ENCODE measurements at regions not wholly inside any gene's neighbourhood (a gene's known extent, or its start where the extent isn't known, plus 50 kb on each side); places are given as distances from the start of the nearest gene placed in this dataset.
"Not testable (repeated sequence)": the region's sequence is repeated elsewhere in the genome, so short reads cannot be mapped to it uniquely, and the experiment has no call there.

GRCh38 chr6:134431421-134431859, 113.5 kb upstream of the SGK1 start:
- H3K9me2 ChIP-seq (replicated peaks; ENCODE audit: insufficient read depth, low read length), result no peaks in the 10 kb centered on the region
- no peaks in the 10 kb centered on the region for H3K79me2 ChIP-seq (ENCODE audit: low read length)
- H3K9ac ChIP-seq (ENCODE audit: low read length), result no peak overlapping the region
- H3K36me3 ChIP-seq (ENCODE audit: insufficient read depth, low read length), result no peaks in the 10 kb centered on the region
- no peak overlapping the region for H3K27ac ChIP-seq (ENCODE audit: low read length)
- no peaks in the 10 kb centered on the region for H4K20me1 ChIP-seq (ENCODE audit: insufficient read depth, low read depth, low read length)
- no peak overlapping the region for H2AFZ ChIP-seq (ENCODE audit: low read length)
- H3K9me3 ChIP-seq (ENCODE audit: low read length), result no peaks in the 10 kb centered on the region
- no peaks in the 10 kb centered on the region for H3K27me3 ChIP-seq (ENCODE audit: low read length)
- H3K4me2 ChIP-seq (ENCODE audit: low read depth, low read length, poor library complexity, severe bottlenecking), result no peak overlapping the region
- H3K4me1 ChIP-seq (ENCODE audit: low read length), result no peaks in the 10 kb centered on the region
- DNase-seq, result no peak
- no peak overlapping the region for H3K4me3 ChIP-seq (ENCODE audit: low read length)

- H3K9ac ChIP-seq (ENCODE audit: low read length), result no peak overlapping the region
- no peak overlapping the region for H3K4me3 ChIP-seq (ENCODE audit: low read length)
- DNase-seq, result no peak
Observed at GRCh38 chr6:134429861-134430380, 112.0 kb upstream of the SGK1 start.

GRCh38 chr6:134427721-134428120, 109.8 kb upstream of the SGK1 start:
- Histone ChIP-seq H4K20me1 (ENCODE audit: insufficient read depth, low read depth, low read length) (no peaks in the 10 kb centered on the region), H3K4me3 (ENCODE audit: low read length) (no peak overlapping the region), H3K27ac (ENCODE audit: low read length) (no peak overlapping the region), H3K4me2 (ENCODE audit: low read depth, low read length, poor library complexity, severe bottlenecking) (no peak overlapping the region), H3K9me3 (ENCODE audit: low read length) (no peaks in the 10 kb centered on the region), H3K9me2 (replicated peaks; ENCODE audit: insufficient read depth, low read length) (no peaks in the 10 kb centered on the region), H3K36me3 (ENCODE audit: insufficient read depth, low read length) (no peaks in the 10 kb centered on the region), H3K4me1 (ENCODE audit: low read length) (no peaks in the 10 kb centered on the region), H3K27me3 (ENCODE audit: low read length) (no peaks in the 10 kb centered on the region), H3K9ac (ENCODE audit: low read length) (no peak overlapping the region), H3K79me2 (ENCODE audit: low read length) (no peaks in the 10 kb centered on the region), H2AFZ (ENCODE audit: low read length) (no peak overlapping the region)
- no peak for DNase-seq

More at GRCh38 chr6:134429861-134430380, 112.0 kb upstream of the SGK1 start:
- H3K4me1 ChIP-seq (ENCODE audit: low read length), result no peaks in the 10 kb centered on the region
- H3K36me3 ChIP-seq (ENCODE audit: insufficient read depth, low read length), result no peaks in the 10 kb centered on the region
- no peak overlapping the region for H3K4me2 ChIP-seq (ENCODE audit: low read depth, low read length, poor library complexity, severe bottlenecking)
- no peaks in the 10 kb centered on the region for H3K79me2 ChIP-seq (ENCODE audit: low read length)
- H2AFZ ChIP-seq (ENCODE audit: low read length), result no peak overlapping the region
- no peaks in the 10 kb centered on the region for H3K9me2 ChIP-seq (replicated peaks; ENCODE audit: insufficient read depth, low read length)
- no peaks in the 10 kb centered on the region for H3K27me3 ChIP-seq (ENCODE audit: low read length)
- no peak overlapping the region for H3K27ac ChIP-seq (ENCODE audit: low read length)
- H3K9me3 ChIP-seq (ENCODE audit: low read length), result no peaks in the 10 kb centered on the region
- H4K20me1 ChIP-seq (ENCODE audit: insufficient read depth, low read depth, low read length), result no peaks in the 10 kb centered on the region

- H3K9me2 ChIP-seq (replicated peaks; ENCODE audit: insufficient read depth, low read length), result no peaks in the 10 kb centered on the region
- H3K4me3 ChIP-seq (ENCODE audit: low read length), result no peak overlapping the region
- H3K9me3 ChIP-seq (ENCODE audit: low read length), result no peaks in the 10 kb centered on the region
- no peaks in the 10 kb centered on the region for H3K36me3 ChIP-seq (ENCODE audit: insufficient read depth, low read length)
- no peak overlapping the region for H2AFZ ChIP-seq (ENCODE audit: low read length)
- no peak for DNase-seq
- H3K4me2 ChIP-seq (ENCODE audit: low read depth, low read length, poor library complexity, severe bottlenecking), result no peak overlapping the region
- no peaks in the 10 kb centered on the region for H3K4me1 ChIP-seq (ENCODE audit: low read length)
- H3K79me2 ChIP-seq (ENCODE audit: low read length), result no peaks in the 10 kb centered on the region
- H3K27ac ChIP-seq (ENCODE audit: low read length), result no peak overlapping the region
- no peaks in the 10 kb centered on the region for H4K20me1 ChIP-seq (ENCODE audit: insufficient read depth, low read depth, low read length)
- no peak overlapping the region for H3K9ac ChIP-seq (ENCODE audit: low read length)
- H3K27me3 ChIP-seq (ENCODE audit: low read length), result no peaks in the 10 kb centered on the region
Observed at GRCh38 chr6:134426623-134427022, 108.7 kb upstream of the SGK1 start.

GRCh38 chr6:134425917-134426316, 108.0 kb upstream of the SGK1 start:
- not testable (repeated sequence) for H3K27me3 ChIP-seq (ENCODE audit: low read length); H3K36me3 ChIP-seq (ENCODE audit: insufficient read depth, low read length); DNase-seq; H3K27ac ChIP-seq (ENCODE audit: low read length); H3K4me1 ChIP-seq (ENCODE audit: low read length); H3K4me3 ChIP-seq (ENCODE audit: low read length); H3K9ac ChIP-seq (ENCODE audit: low read length); H3K4me2 ChIP-seq (ENCODE audit: low read depth, low read length, poor library complexity, severe bottlenecking); H3K79me2 ChIP-seq (ENCODE audit: low read length); H4K20me1 ChIP-seq (ENCODE audit: insufficient read depth, low read depth, low read length); H3K9me3 ChIP-seq (ENCODE audit: low read length); H3K9me2 ChIP-seq (replicated peaks; ENCODE audit: insufficient read depth, low read length); H2AFZ ChIP-seq (ENCODE audit: low read length)

- Histone ChIP-seq H3K27me3 (ENCODE audit: low read length) (no peaks in the 10 kb centered on the region), H3K4me2 (ENCODE audit: low read depth, low read length, poor library complexity, severe bottlenecking) (no peak overlapping the region), H2AFZ (ENCODE audit: low read length) (no peak overlapping the region), H3K36me3 (ENCODE audit: insufficient read depth, low read length) (no peaks in the 10 kb centered on the region), H3K4me3 (ENCODE audit: low read length) (no peak overlapping the region), H3K4me1 (ENCODE audit: low read length) (no peaks in the 10 kb centered on the region), H3K79me2 (ENCODE audit: low read length) (no peaks in the 10 kb centered on the region), H3K9me2 (replicated peaks; ENCODE audit: insufficient read depth, low read length) (no peaks in the 10 kb centered on the region), H3K27ac (ENCODE audit: low read length) (no peak overlapping the region), H4K20me1 (ENCODE audit: insufficient read depth, low read depth, low read length) (no peaks in the 10 kb centered on the region), H3K9me3 (ENCODE audit: low read length) (no peaks in the 10 kb centered on the region), H3K9ac (ENCODE audit: low read length) (no peak overlapping the region)
- no peak for DNase-seq
Observed at GRCh38 chr6:134425513-134425912, 107.6 kb upstream of the SGK1 start.

- Histone ChIP-seq H3K27ac (ENCODE audit: low read length) (no peak overlapping the region), H3K4me3 (ENCODE audit: low read length) (no peak overlapping the region), H3K79me2 (ENCODE audit: low read length) (no peaks in the 10 kb centered on the region), H3K9me2 (replicated peaks; ENCODE audit: insufficient read depth, low read length) (no peaks in the 10 kb centered on the region), H3K27me3 (ENCODE audit: low read length) (no peaks in the 10 kb centered on the region), H3K36me3 (ENCODE audit: insufficient read depth, low read length) (no peaks in the 10 kb centered on the region), H3K9me3 (ENCODE audit: low read length) (no peaks in the 10 kb centered on the region), H3K4me1 (ENCODE audit: low read length) (no peaks in the 10 kb centered on the region), H3K4me2 (ENCODE audit: low read depth, low read length, poor library complexity, severe bottlenecking) (no peak overlapping the region), H3K9ac (ENCODE audit: low read length) (no peak overlapping the region), H2AFZ (ENCODE audit: low read length) (no peak overlapping the region), H4K20me1 (ENCODE audit: insufficient read depth, low read depth, low read length) (no peaks in the 10 kb centered on the region)
- DNase-seq, result no peak
Observed at GRCh38 chr6:134424798-134425170, 106.9 kb upstream of the SGK1 start.

- H3K79me2 ChIP-seq (ENCODE audit: low read length), result no peaks in the 10 kb centered on the region
- H4K20me1 ChIP-seq (ENCODE audit: insufficient read depth, low read depth, low read length), result no peaks in the 10 kb centered on the region
- no peak overlapping the region for H3K4me2 ChIP-seq (ENCODE audit: low read depth, low read length, poor library complexity, severe bottlenecking)
- no peak for DNase-seq
- no peak overlapping the region for H3K4me3 ChIP-seq (ENCODE audit: low read length)
- no peaks in the 10 kb centered on the region for H3K9me2 ChIP-seq (replicated peaks; ENCODE audit: insufficient read depth, low read length)
- no peak overlapping the region for H3K9ac ChIP-seq (ENCODE audit: low read length)
- no peaks in the 10 kb centered on the region for H3K9me3 ChIP-seq (ENCODE audit: low read length)
- no peaks in the 10 kb centered on the region for H3K36me3 ChIP-seq (ENCODE audit: insufficient read depth, low read length)
- H2AFZ ChIP-seq (ENCODE audit: low read length), result no peak overlapping the region
- no peaks in the 10 kb centered on the region for H3K27me3 ChIP-seq (ENCODE audit: low read length)
- H3K4me1 ChIP-seq (ENCODE audit: low read length), result no peaks in the 10 kb centered on the region
- H3K27ac ChIP-seq (ENCODE audit: low read length), result no peak overlapping the region
Observed at GRCh38 chr6:134424165-134424797, 106.4 kb upstream of the SGK1 start.

Measured in Karpas-422 (cell line).